HepG2 (cell line): ENCODE measurements at regions not wholly inside any gene's neighbourhood (a gene's known extent, or its start where the extent isn't known, plus 50 kb on each side); places are given as distances from the start of the nearest gene placed in this dataset.

Experiments
- ATAC-seq: fragments of 200-7000 bp; cut with Tn5 transposase; 3 replicates; pipeline ENCODE4 v1.9.1; 2020; ENCODE audit warnings: mild to moderate bottlenecking, moderate library complexity
- BruUV-seq: library from RNA; stranded (reverse); fragments of 400-500 nt; replicated peaks from 2 replicates; lab custom pipeline; 2021; lab: Mats Ljungman, UMichigan
- CTCF ChIA-PET: fragments of 300-600 bp; formaldehyde crosslinking; extraction: SDS; loops from one replicate; lab custom pipeline; 2021; ENCODE audit warnings: low total read pairs, inconsistent platforms, low intra/inter-chr PET ratio; lab: Yijun Ruan, JAX
- POLR2A ChIA-PET: fragments of 350-600 bp; sonication (Branson Sonifier 250); formaldehyde crosslinking; loops from one replicate; lab custom pipeline; 2020; ENCODE audit warnings: antibody characterized with exemption, inconsistent platforms; lab: Yijun Ruan, JAX
- DNase-seq: peaks from one replicate; pipeline ENCODE4 v3.0.0-alpha.2; 2015; ENCODE audit warnings: low spot score
- FAIRE-seq: peaks from 3 replicates; lab custom pipeline; 2011; peaks lifted over from hg19 to GRCh38; lab: Jason Lieb, UNC
- H2AFZ ChIP-seq: one replicate; pipeline ENCODE4 v1.6.1; 2011; ENCODE audit warnings: low read length, inconsistent platforms
- H3K27ac ChIP-seq: fragments of 300-600 bp; 3 replicates; pipeline ENCODE4 v1.8.0; 2011; ENCODE audit warnings: mixed run types, mild to moderate bottlenecking, mixed read lengths, low read length, inconsistent platforms; ENCODE audit not compliant: insufficient read depth; ENCODE audit errors: extremely low read length
- H3K27me3 ChIP-seq, 2 experiments: fragments of 200-600 bp in 1 of 2; 2 replicates in 1 of 2; 3 replicates in 1 of 2; pipeline versions ENCODE4 v1.6.0 to v1.8.0; 2011; ENCODE audit warnings: low read length in 2 of 2, mild to moderate bottlenecking in 2 of 2, moderate library complexity in 2 of 2, inconsistent platforms in 1 of 2; ENCODE audit not compliant: insufficient read depth in 2 of 2, control insufficient read depth in 1 of 2
- H3K36me3 ChIP-seq, 2 experiments: fragments of 200-600 bp in 1 of 2; replicated peaks in 1 of 2; 2 replicates in 1 of 2; 3 replicates in 1 of 2; pipeline versions ENCODE4 v1.5.1 to v1.8.0; 2011; ENCODE audit warnings: low read length in 2 of 2, inconsistent platforms in 1 of 2; ENCODE audit not compliant: insufficient read depth in 2 of 2, control insufficient read depth in 1 of 2
- H3K4me1 ChIP-seq: 2 replicates; pipeline ENCODE4 v1.5.1; 2012; ENCODE audit warnings: low read length, inconsistent platforms; ENCODE audit not compliant: insufficient read depth
- H3K4me2 ChIP-seq: 2 replicates; pipeline ENCODE4 v1.6.0; 2011; ENCODE audit warnings: low read depth, low read length, inconsistent platforms
- H3K4me3 ChIP-seq, 3 experiments: fragments of 200-600 bp in 1 of 3; sonication (generic), shearing (Covaris generic) in 1 of 3; replicated peaks in 1 of 3; 2 replicates each; pipeline ENCODE4 v1.5.1; 2011 to 2016; ENCODE audit warnings: low read length in 3 of 3, inconsistent platforms in 2 of 3, low read depth in 2 of 3, mild to moderate bottlenecking in 2 of 3, control low read depth in 1 of 3, mixed read lengths in 1 of 3; ENCODE audit not compliant: insufficient read depth in 1 of 3
- H3K79me2 ChIP-seq: one replicate; pipeline ENCODE4 v1.6.1; 2011; ENCODE audit warnings: low read length, inconsistent platforms; ENCODE audit not compliant: insufficient read depth
- H3K9ac ChIP-seq: 2 replicates; pipeline ENCODE4 v1.6.0; 2011; ENCODE audit warnings: mild to moderate bottlenecking, low read depth, low read length, inconsistent platforms; ENCODE audit not compliant: insufficient read depth
- H3K9me3 ChIP-seq: 2 replicates; pipeline ENCODE4 v1.5.1; 2012; ENCODE audit warnings: mild to moderate bottlenecking, low read length
- H4K20me1 ChIP-seq: 2 replicates; pipeline ENCODE4 v1.6.0; 2011; ENCODE audit warnings: inconsistent platforms, mild to moderate bottlenecking, low read length, moderate library complexity; ENCODE audit not compliant: insufficient read depth
- ADNP ChIP-seq: sonication (generic); formaldehyde crosslinking; IDR thresholded peaks from 2 replicates; pipeline ENCODE4 v1.4.0; 2020; ENCODE audit warnings: missing genetic modification reagents
- AHR ChIP-seq: IDR thresholded peaks from 2 replicates; pipeline ENCODE4 v1.6.1; 2018; ENCODE audit warnings: missing genetic modification reagents, missing compliant biosample characterization
- DMAP1 ChIP-seq: IDR thresholded peaks from 2 replicates; pipeline ENCODE4 v1.6.1; 2016
- HOXA9 ChIP-seq: sonication (generic); formaldehyde crosslinking; IDR thresholded peaks from 2 replicates; pipeline ENCODE4 v1.8.1; 2022; ENCODE audit warnings: missing genetic modification reagents, mild to moderate bottlenecking, moderate library complexity, borderline replicate concordance
- JUNB ChIP-seq: sonication (generic); formaldehyde crosslinking; IDR thresholded peaks from 2 replicates; pipeline ENCODE4 v1.8.0; 2022; ENCODE audit warnings: missing genetic modification reagents, mild to moderate bottlenecking, borderline replicate concordance
- MAFG ChIP-seq: sonication (generic); formaldehyde crosslinking; IDR thresholded peaks from 2 replicates; pipeline ENCODE4 v1.5.1; 2020; ENCODE audit warnings: mild to moderate bottlenecking, missing genetic modification reagents
- NR2C2 ChIP-seq: sonication (generic); formaldehyde crosslinking; IDR thresholded peaks from 2 replicates; pipeline ENCODE4 v1.4.0; 2020; ENCODE audit warnings: missing genetic modification reagents, mild to moderate bottlenecking, moderate library complexity, borderline replicate concordance
- REL ChIP-seq: sonication (generic); formaldehyde crosslinking; conservative IDR thresholded peaks from 2 replicates; pipeline ENCODE4 v1.8.0; 2022; ENCODE audit warnings: mild to moderate bottlenecking, missing genetic modification reagents, moderate library complexity
- SMAD3 ChIP-seq: sonication (generic); formaldehyde crosslinking; IDR thresholded peaks from 2 replicates; pipeline ENCODE4 v1.4.0; 2020; ENCODE audit warnings: missing genetic modification reagents
- ZFP1 ChIP-seq: IDR thresholded peaks from 2 replicates; pipeline ENCODE4 v1.6.1; 2016
- ZNF10 ChIP-seq: sonication (generic); formaldehyde crosslinking; IDR thresholded peaks from 2 replicates; pipeline ENCODE4 v1.4.0; 2020; ENCODE audit warnings: mild to moderate bottlenecking, low read depth, missing genetic modification reagents, borderline replicate concordance
- ZNF468 ChIP-seq: sonication (generic); formaldehyde crosslinking; IDR thresholded peaks from 2 replicates; pipeline ENCODE4 v1.8.0; 2022; ENCODE audit warnings: mild to moderate bottlenecking, moderate library complexity, missing genetic modification reagents
- ZNF484 ChIP-seq: sonication (generic); formaldehyde crosslinking; IDR thresholded peaks from 2 replicates; pipeline ENCODE4 v1.5.1; 2020; ENCODE audit warnings: mild to moderate bottlenecking, low read depth, missing genetic modification reagents, borderline replicate concordance
- ZNF816 ChIP-seq: sonication (generic); formaldehyde crosslinking; IDR thresholded peaks from 2 replicates; pipeline ENCODE4 v1.8.0; 2022; ENCODE audit warnings: missing genetic modification reagents, mild to moderate bottlenecking, borderline replicate concordance
- ZSCAN31 ChIP-seq: sonication (generic); formaldehyde crosslinking; IDR thresholded peaks from 2 replicates; pipeline ENCODE4 v1.5.0; 2020; ENCODE audit warnings: low read depth, mild to moderate bottlenecking, missing genetic modification reagents
- WGBS: methylation state at CpG from one replicate; pipeline ENCODE4 v1.1.6; 2017; ENCODE audit warnings: low lambda C conversion rate; 5-methylcytosine and 5-hydroxymethylcytosine counted together
- in situ Hi-C: cut with HindIII; loops from 2 replicates; pipeline ENCODE4 v1.10.0; 2017; ENCODE audit warnings: low pct_unique_long_range_greater_than_20kb; ENCODE audit not compliant: extremely low pct_ligation_motif_present
- intact Hi-C: fragments of 100-400 bp; cut with micrococcal nuclease; formaldehyde crosslinking; loops from one replicate; pipeline ENCODE4 v1.10.0; 2022; ENCODE audit not compliant: unreplicated experiment
- TF ChIP-seq, protein P1 (sequence below): sonication (generic); formaldehyde crosslinking; IDR thresholded peaks from 2 replicates; pipeline ENCODE4 v1.5.1; 2020; ENCODE audit warnings: missing genetic modification reagents, mild to moderate bottlenecking, borderline replicate concordance
- TF ChIP-seq, protein P2 (sequence below): IDR thresholded peaks from 2 replicates; pipeline ENCODE4 v1.6.1; 2018; ENCODE audit warnings: missing genetic modification reagents
- TF ChIP-seq, protein P3 (sequence below): sonication (generic); formaldehyde crosslinking; IDR thresholded peaks from 2 replicates; pipeline ENCODE4 v1.4.0; 2020; ENCODE audit warnings: mild to moderate bottlenecking, missing genetic modification reagents, borderline replicate concordance

DNA sequence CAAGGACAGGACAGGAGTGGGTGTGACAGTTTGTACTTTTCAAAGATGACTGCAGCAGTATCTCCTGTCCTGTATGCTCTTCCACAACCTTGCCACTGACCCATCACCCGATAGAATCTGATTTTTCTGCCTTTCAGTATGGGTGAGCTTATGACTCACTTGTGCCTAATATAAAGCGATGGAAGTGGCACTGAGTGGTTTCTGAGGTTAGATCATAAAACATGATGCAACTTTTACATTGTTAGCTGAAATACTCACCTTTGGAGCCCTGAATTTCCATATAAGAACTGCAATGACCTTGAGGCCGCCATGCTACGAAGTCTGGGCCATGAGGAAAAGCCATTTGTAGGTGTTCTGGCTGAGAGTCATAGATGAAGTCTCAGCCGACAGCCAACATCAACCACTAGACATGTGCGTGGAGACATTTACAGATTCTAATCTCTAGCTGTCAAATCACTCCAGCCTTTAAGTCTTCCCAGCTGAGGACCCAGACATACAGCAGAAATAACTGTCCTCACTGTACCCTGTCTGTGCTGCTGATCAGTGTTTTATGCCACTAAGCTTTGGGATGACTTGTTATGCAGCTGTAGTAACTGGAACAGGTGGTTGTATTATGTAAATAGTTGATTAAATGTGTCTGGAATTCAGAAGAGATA is 105.9 kb upstream of the ARHGAP20 start:
- ChIA-PET CTCF (no interaction called here), POLR2A (no interaction called here)
- BruUV-seq, result no TSS peak
- no peak for ATAC-seq
- intact Hi-C loops, result no loop called here
- H3K4me1 ChIP-seq, result no peaks in the 10 kb centered on the region
- 0% methylated on average over 4 of the region's 6 CpGs for WGBS
- H3K4me2 ChIP-seq, result no peak overlapping the region
- no peak overlapping the region for H3K9ac ChIP-seq
- H3K27ac ChIP-seq, result no peak overlapping the region
- in situ Hi-C loops, result no loop called here
- no peak overlapping the region for H3K4me3 ChIP-seq
- no peak for DNase-seq
- FAIRE-seq, result no peak
- no peak overlapping the region for H2AFZ ChIP-seq
- H3K36me3 ChIP-seq, result no peaks in the 10 kb centered on the region
- H3K27me3 ChIP-seq, result no peaks in the 10 kb centered on the region
- no peaks in the 10 kb centered on the region for H4K20me1 ChIP-seq
- H3K9me3 ChIP-seq, result peaks cover 3% of the 10 kb centered on the region; the same call in 1 of the 2 replicates
- no peaks in the 10 kb centered on the region for H3K79me2 ChIP-seq
- TF ChIP-seq, protein P1, sequence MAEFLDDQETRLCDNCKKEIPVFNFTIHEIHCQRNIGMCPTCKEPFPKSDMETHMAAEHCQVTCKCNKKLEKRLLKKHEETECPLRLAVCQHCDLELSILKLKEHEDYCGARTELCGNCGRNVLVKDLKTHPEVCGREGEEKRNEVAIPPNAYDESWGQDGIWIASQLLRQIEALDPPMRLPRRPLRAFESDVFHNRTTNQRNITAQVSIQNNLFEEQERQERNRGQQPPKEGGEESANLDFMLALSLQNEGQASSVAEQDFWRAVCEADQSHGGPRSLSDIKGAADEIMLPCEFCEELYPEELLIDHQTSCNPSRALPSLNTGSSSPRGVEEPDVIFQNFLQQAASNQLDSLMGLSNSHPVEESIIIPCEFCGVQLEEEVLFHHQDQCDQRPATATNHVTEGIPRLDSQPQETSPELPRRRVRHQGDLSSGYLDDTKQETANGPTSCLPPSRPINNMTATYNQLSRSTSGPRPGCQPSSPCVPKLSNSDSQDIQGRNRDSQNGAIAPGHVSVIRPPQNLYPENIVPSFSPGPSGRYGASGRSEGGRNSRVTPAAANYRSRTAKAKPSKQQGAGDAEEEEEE (CRISPR knock-in tag), result no peak
- TF ChIP-seq HOXA9, result no peak
- TF ChIP-seq REL (CRISPR knock-in tag), result no peak
- TF ChIP-seq ZSCAN31 (CRISPR knock-in tag), result no peak
- TF ChIP-seq ZFP1 (CRISPR knock-in tag), result no peak
- TF ChIP-seq MAFG (CRISPR knock-in tag), result no peak
- TF ChIP-seq, protein P2, sequence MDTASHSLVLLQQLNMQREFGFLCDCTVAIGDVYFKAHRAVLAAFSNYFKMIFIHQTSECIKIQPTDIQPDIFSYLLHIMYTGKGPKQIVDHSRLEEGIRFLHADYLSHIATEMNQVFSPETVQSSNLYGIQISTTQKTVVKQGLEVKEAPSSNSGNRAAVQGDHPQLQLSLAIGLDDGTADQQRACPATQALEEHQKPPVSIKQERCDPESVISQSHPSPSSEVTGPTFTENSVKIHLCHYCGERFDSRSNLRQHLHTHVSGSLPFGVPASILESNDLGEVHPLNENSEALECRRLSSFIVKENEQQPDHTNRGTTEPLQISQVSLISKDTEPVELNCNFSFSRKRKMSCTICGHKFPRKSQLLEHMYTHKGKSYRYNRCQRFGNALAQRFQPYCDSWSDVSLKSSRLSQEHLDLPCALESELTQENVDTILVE (CRISPR knock-in tag), result no peak
- TF ChIP-seq ZNF484, result no peak
- no peak for TF ChIP-seq SMAD3 (CRISPR knock-in tag)
- TF ChIP-seq NR2C2, result no peak
- TF ChIP-seq JUNB, result no peak
- TF ChIP-seq AHR (CRISPR knock-in tag), result no peak
- no peak for TF ChIP-seq ADNP (CRISPR knock-in tag)
- TF ChIP-seq ZNF816 (CRISPR knock-in tag), result no peak
- TF ChIP-seq ZNF468, result no peak
- TF ChIP-seq ZNF10, result no peak
- TF ChIP-seq, protein P3, sequence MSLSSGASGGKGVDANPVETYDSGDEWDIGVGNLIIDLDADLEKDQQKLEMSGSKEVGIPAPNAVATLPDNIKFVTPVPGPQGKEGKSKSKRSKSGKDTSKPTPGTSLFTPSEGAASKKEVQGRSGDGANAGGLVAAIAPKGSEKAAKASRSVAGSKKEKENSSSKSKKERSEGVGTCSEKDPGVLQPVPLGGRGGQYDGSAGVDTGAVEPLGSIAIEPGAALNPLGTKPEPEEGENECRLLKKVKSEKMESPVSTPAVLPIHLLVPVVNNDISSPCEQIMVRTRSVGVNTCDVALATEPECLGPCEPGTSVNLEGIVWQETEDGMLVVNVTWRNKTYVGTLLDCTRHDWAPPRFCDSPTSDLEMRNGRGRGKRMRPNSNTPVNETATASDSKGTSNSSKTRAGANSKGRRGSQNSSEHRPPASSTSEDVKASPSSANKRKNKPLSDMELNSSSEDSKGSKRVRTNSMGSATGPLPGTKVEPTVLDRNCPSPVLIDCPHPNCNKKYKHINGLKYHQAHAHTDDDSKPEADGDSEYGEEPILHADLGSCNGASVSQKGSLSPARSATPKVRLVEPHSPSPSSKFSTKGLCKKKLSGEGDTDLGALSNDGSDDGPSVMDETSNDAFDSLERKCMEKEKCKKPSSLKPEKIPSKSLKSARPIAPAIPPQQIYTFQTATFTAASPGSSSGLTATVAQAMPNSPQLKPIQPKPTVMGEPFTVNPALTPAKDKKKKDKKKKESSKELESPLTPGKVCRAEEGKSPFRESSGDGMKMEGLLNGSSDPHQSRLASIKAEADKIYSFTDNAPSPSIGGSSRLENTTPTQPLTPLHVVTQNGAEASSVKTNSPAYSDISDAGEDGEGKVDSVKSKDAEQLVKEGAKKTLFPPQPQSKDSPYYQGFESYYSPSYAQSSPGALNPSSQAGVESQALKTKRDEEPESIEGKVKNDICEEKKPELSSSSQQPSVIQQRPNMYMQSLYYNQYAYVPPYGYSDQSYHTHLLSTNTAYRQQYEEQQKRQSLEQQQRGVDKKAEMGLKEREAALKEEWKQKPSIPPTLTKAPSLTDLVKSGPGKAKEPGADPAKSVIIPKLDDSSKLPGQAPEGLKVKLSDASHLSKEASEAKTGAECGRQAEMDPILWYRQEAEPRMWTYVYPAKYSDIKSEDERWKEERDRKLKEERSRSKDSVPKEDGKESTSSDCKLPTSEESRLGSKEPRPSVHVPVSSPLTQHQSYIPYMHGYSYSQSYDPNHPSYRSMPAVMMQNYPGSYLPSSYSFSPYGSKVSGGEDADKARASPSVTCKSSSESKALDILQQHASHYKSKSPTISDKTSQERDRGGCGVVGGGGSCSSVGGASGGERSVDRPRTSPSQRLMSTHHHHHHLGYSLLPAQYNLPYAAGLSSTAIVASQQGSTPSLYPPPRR (CRISPR knock-in tag), result no peak
- TF ChIP-seq DMAP1 (CRISPR knock-in tag), result no peak
